ENCODE measurements at regions not wholly inside any gene's neighbourhood (a gene's known extent, or its start where the extent isn't known, plus 50 kb on each side); places are given as distances from the start of the nearest gene placed in this dataset.

- Histone ChIP-seq H2AFZ (replicated peaks; ENCODE audit: low read length, poor library complexity) (no peak overlapping the region), H3K27ac (ENCODE audit: insufficient read depth, low read length) (no peak overlapping the region), H3K18ac (ENCODE audit: low read depth, low read length) (no peak overlapping the region), H2AK9ac (replicated peaks; ENCODE audit: low read depth, low read length, poor library complexity) (no peak overlapping the region), H3K23ac (ENCODE audit: low read depth, low read length) (no peak overlapping the region), H4K20me1 (ENCODE audit: insufficient read depth, low read length) (no peaks in the 10 kb centered on the region), H4K91ac (ENCODE audit: insufficient read depth, low read depth, low read length) (no peak overlapping the region), H2BK20ac (ENCODE audit: low read depth, low read length) (no peak overlapping the region), H4K5ac (ENCODE audit: low read depth, low read length) (no peak overlapping the region), H3K4me1 (ENCODE audit: control insufficient read depth, insufficient read depth, low read length) (no peaks in the 10 kb centered on the region), H3K4me2 (ENCODE audit: low read depth, low read length) (no peak overlapping the region), H2BK5ac (ENCODE audit: low read depth, low read length, poor library complexity, severe bottlenecking) (no peak overlapping the region), H3K9me1 (ENCODE audit: insufficient read depth, low read length) (no peaks in the 10 kb centered on the region), H2AK5ac (ENCODE audit: low read depth, low read length) (no peak overlapping the region), H3K4ac (ENCODE audit: low read depth, low read length) (no peak overlapping the region), H3K9me3 (ENCODE audit: control insufficient read depth, insufficient read depth, low read length) (peaks cover 29% of the 10 kb centered on the region), H3K4me3 (ENCODE audit: insufficient read depth, low read depth, low read length) (no peak overlapping the region), H2BK120ac (ENCODE audit: low read depth, low read length) (no peak overlapping the region), H4K8ac (ENCODE audit: low read depth in 2 of 2, low read length in 2 of 2) (no peak overlapping the region), H3K36me3 (ENCODE audit: control insufficient read depth, insufficient read depth, low read length) (no peaks in the 10 kb centered on the region), H2BK15ac (ENCODE audit: low read depth, low read length) (no peak overlapping the region), H3K56ac (ENCODE audit: extremely low read depth, insufficient read depth, low read length) (no peak overlapping the region), H3K27me3 (ENCODE audit: control insufficient read depth, insufficient read depth, low read length) (no peaks in the 10 kb centered on the region), H3K9ac (ENCODE audit: low read depth, low read length) (no peak overlapping the region), H3K79me1 (ENCODE audit: low read depth in 1 of 2, low read length in 2 of 2) (no peaks in the 10 kb centered on the region), H3K14ac (replicated peaks; ENCODE audit: low read depth, low read length) (no peak overlapping the region)
- no peak for TF ChIP-seq SMC3 (IDR thresholded peaks at IDR 0.05; ENCODE audit: low read depth, low read length)
- TF ChIP-seq RFX5 (IDR thresholded peaks at IDR 0.05; ENCODE audit: low read depth, low read length): no peak
- TF ChIP-seq MAFK (IDR thresholded peaks at IDR 0.05; ENCODE audit: low read depth, low read length): no peak
- TF ChIP-seq POLR2A (IDR thresholded peaks at IDR 0.05; ENCODE audit: low read depth, low read length): no peak
- no peak for TF ChIP-seq RCOR1 (IDR thresholded peaks at IDR 0.05; ENCODE audit: insufficient replicate concordance, low read length)
- ATAC-seq (ENCODE audit: low read depth) (no peak), DNase-seq (no peak)
- ChIA-PET CTCF (no interaction called here), POLR2A (ENCODE audit: unreplicated experiment) (no interaction called here)
- no CpG with 5 or more reads among the region's 6 CpGs for WGBS, 2 experiments (ENCODE audit: extremely low coverage in 2 of 2, insufficient read length in 1 of 2)
- dilution Hi-C loops (cut with HindIII; ENCODE audit: low sequenced_read_pairs, unreplicated experiment): no loop called here
- intact Hi-C loops (cut with micrococcal nuclease): no loop called here
- in situ Hi-C loops (cut with MboI; ENCODE audit: low sequenced_read_pairs): no loop called here
- no TSS peak for BruUV-seq (replicated peaks)
Measured at GRCh38 chr2:2503864-2504418, 172.9 kb upstream of the MYT1L start.
